HCT116 (cell line): ENCODE measurements at regions not wholly inside any gene's neighbourhood (a gene's known extent, or its start where the extent isn't known, plus 50 kb on each side); places are given as distances from the start of the nearest gene placed in this dataset.

Experiments used
- ATAC-seq: fragments of 200-7000 bp; cut with Tn5 transposase; 2 replicates; pipeline ENCODE4 v1.9.1; 2020; ENCODE audit warnings: mild to moderate bottlenecking, moderate library complexity
- BruUV-seq: library from RNA; stranded (reverse); fragments of 400-500 nt; replicated peaks from 2 replicates; lab custom pipeline; 2021; lab: Mats Ljungman, UMichigan
- CTCF ChIA-PET: fragments of 300-600 bp; sonication (Branson Sonifier 250); formaldehyde crosslinking; loops from one replicate; lab custom pipeline; 2021; ENCODE audit warnings: antibody characterized with exemption; lab: Charles Lee
- POLR2A ChIA-PET: fragments of 300-600, 350-600 bp; sonication (Branson Sonifier 250); formaldehyde crosslinking; loops from one replicate; lab custom pipeline; 2021; ENCODE audit warnings: antibody characterized with exemption; lab: Charles Lee
- RAD21 ChIA-PET, 2 experiments: fragments of 300-600 bp; sonication (Branson Sonifier 250); formaldehyde crosslinking; loops; one replicate each; lab custom pipeline; 2023; ENCODE audit warnings: low total read pairs in 2 of 2; ENCODE audit not compliant: uncharacterized antibody in 2 of 2, unreplicated experiment in 2 of 2, low non-redundant PET in 1 of 2; lab: Charles Lee
- DNase-seq: peaks from one replicate; pipeline ENCODE4 v3.0.0-alpha.2; 2010; ENCODE audit warnings: low read depth, low spot score
- H2AFZ ChIP-seq: fragments of 200-600 bp; shearing (Covaris generic), sonication (generic); 2 replicates; pipeline ENCODE4 v1.6.1; 2017; ENCODE audit warnings: low read depth, mixed run types, mixed read lengths, antibody characterized with exemption, low read length; ENCODE audit not compliant: poor library complexity, severe bottlenecking
- H3K27ac ChIP-seq: 2 replicates; pipeline ENCODE4 v1.5.1; 2012; ENCODE audit warnings: low read depth, low read length
- H3K27me3 ChIP-seq: fragments of 200-600 bp; sonication (generic); 2 replicates; pipeline ENCODE4 v1.6.1; 2016; ENCODE audit warnings: mixed run types, low read length, mixed read lengths; ENCODE audit not compliant: insufficient read depth
- H3K36me3 ChIP-seq, 2 experiments: fragments of 200-500 bp in 1 of 2; fragments of 200-600 bp in 1 of 2; sonication (Bioruptor generic) in 1 of 2; sonication (generic) in 1 of 2; 2 replicates each; pipeline versions ENCODE4 v1.5.1 to v1.6.1; 2014 to 2016; ENCODE audit warnings: low read length in 2 of 2, inconsistent platforms in 1 of 2, mixed read lengths in 1 of 2, mixed run types in 1 of 2; ENCODE audit not compliant: insufficient read depth in 2 of 2, control insufficient read depth in 1 of 2
- H3K4me1 ChIP-seq, 2 experiments: fragments of 200-600 bp in 1 of 2; sonication (generic) in 1 of 2; 2 replicates each; pipeline versions ENCODE4 v1.5.1 to v1.6.1; 2012 to 2017; ENCODE audit warnings: low read length in 2 of 2, inconsistent platforms in 1 of 2, mild to moderate bottlenecking in 1 of 2, mixed read lengths in 1 of 2, mixed run types in 1 of 2, moderate library complexity in 1 of 2; ENCODE audit not compliant: insufficient read depth in 2 of 2, control insufficient read depth in 1 of 2
- H3K4me2 ChIP-seq: fragments of 200-600 bp; sonication (generic); 2 replicates; pipeline ENCODE4 v1.6.1; 2017; ENCODE audit warnings: mixed run types, low read length, mixed read lengths
- H3K4me3 ChIP-seq, 2 experiments: fragments of 200-600 bp in 1 of 2; sonication (generic) in 1 of 2; replicated peaks in 1 of 2; 2 replicates each; pipeline ENCODE4 v1.5.1; 2011 to 2016; ENCODE audit warnings: low read length in 2 of 2, control low read depth in 1 of 2, low read depth in 1 of 2, mild to moderate bottlenecking in 1 of 2, mixed read lengths in 1 of 2, mixed run types in 1 of 2
- H3K79me2 ChIP-seq: fragments of 200-600 bp; sonication (generic); 2 replicates; pipeline ENCODE4 v1.6.1; 2017; ENCODE audit warnings: mild to moderate bottlenecking, mixed run types, low read length, moderate library complexity, mixed read lengths; ENCODE audit not compliant: insufficient read depth
- H3K9ac ChIP-seq: fragments of 200-600 bp; sonication (generic); 2 replicates; pipeline ENCODE4 v1.6.1; 2016; ENCODE audit warnings: low read length, mixed read lengths
- H3K9me2 ChIP-seq: fragments of 200-600 bp; sonication (generic), shearing (Covaris generic); 2 replicates; pipeline ENCODE4 v1.6.1; 2017; ENCODE audit warnings: mixed run types, mild to moderate bottlenecking, moderate library complexity; ENCODE audit not compliant: insufficient read depth
- H3K9me3 ChIP-seq, 2 experiments: fragments of 200-500 bp in 1 of 2; fragments of 200-600 bp in 1 of 2; sonication (Bioruptor generic) in 1 of 2; sonication (generic) in 1 of 2; 2 replicates each; pipeline ENCODE4 v1.6.1; 2014 to 2017; ENCODE audit warnings: low read length in 2 of 2, mixed read lengths in 2 of 2, inconsistent platforms in 1 of 2, low read depth in 1 of 2, mild to moderate bottlenecking in 1 of 2, mixed run types in 1 of 2, moderate library complexity in 1 of 2; ENCODE audit not compliant: control insufficient read depth in 1 of 2, insufficient read depth in 1 of 2
- H4K20me1 ChIP-seq: fragments of 200-600 bp; sonication (generic), shearing (Covaris generic); 2 replicates; pipeline ENCODE4 v1.6.1; 2017; ENCODE audit warnings: mixed run types, mild to moderate bottlenecking, moderate library complexity; ENCODE audit not compliant: insufficient read depth
- CEBPB ChIP-seq: IDR thresholded peaks from 2 replicates; pipeline ENCODE4 v1.6.1; 2012; ENCODE audit warnings: low read depth
- FOSL1 ChIP-seq: IDR thresholded peaks from 2 replicates; pipeline ENCODE4 v1.6.1; 2012; ENCODE audit warnings: low read depth
- JUND ChIP-seq: IDR thresholded peaks from 2 replicates; pipeline ENCODE4 v1.6.1; 2012
- MAX ChIP-seq: IDR thresholded peaks from 2 replicates; pipeline ENCODE4 v1.6.1; 2012
- POLR2A ChIP-seq: IDR thresholded peaks from 2 replicates; pipeline ENCODE4 v1.7.0; 2011; ENCODE audit warnings: borderline replicate concordance; ENCODE audit not compliant: insufficient read depth, insufficient read length; ENCODE audit errors: extremely low read depth
- RAD21 ChIP-seq: IDR thresholded peaks from 2 replicates; pipeline ENCODE4 v1.6.1; 2012; ENCODE audit warnings: low read depth, mild to moderate bottlenecking
- SIN3A ChIP-seq: IDR thresholded peaks from 2 replicates; pipeline ENCODE4 v1.6.1; 2012; ENCODE audit warnings: low read depth
- SP1 ChIP-seq: IDR thresholded peaks from 2 replicates; pipeline ENCODE4 v1.6.1; 2012; ENCODE audit warnings: low read depth
- ZFX ChIP-seq: fragments of 450-650 bp; IDR thresholded peaks from 2 replicates; pipeline ENCODE4 v1.6.1; 2017
- ZNF274 ChIP-seq: fragments of 200-500 bp; sonication (Bioruptor generic); IDR thresholded peaks from 2 replicates; pipeline ENCODE4 v1.6.1; 2014; ENCODE audit warnings: mild to moderate bottlenecking, low read depth, low read length, inconsistent platforms
- intact Hi-C: fragments of 100-400 bp; cut with micrococcal nuclease; formaldehyde crosslinking; loops from 2 replicates; pipeline ENCODE4 v1.10.0; 2022
- TF ChIP-seq, protein P1 (sequence below): IDR thresholded peaks from 2 replicates; pipeline ENCODE4 v1.6.1; 2012; ENCODE audit warnings: low read depth
- TF ChIP-seq, protein P2 (sequence below): IDR thresholded peaks from 2 replicates; pipeline ENCODE4 v1.6.1; 2012
- TF ChIP-seq, protein P3 (sequence below), 3 experiments: fragments of 200-600 bp in 1 of 3; sonication (generic) in 1 of 3; IDR thresholded peaks in 2 of 3; conservative IDR thresholded peaks in 1 of 3; 2 replicates each; pipeline ENCODE4 v1.5.1; 2012 to 2017; ENCODE audit warnings: low read depth in 2 of 3, low read length in 2 of 3, antibody characterized with exemption in 1 of 3, borderline replicate concordance in 1 of 3, control low read depth in 1 of 3, mild to moderate bottlenecking in 1 of 3, mixed read lengths in 1 of 3, mixed run types in 1 of 3, moderate library complexity in 1 of 3; ENCODE audit not compliant: insufficient read depth in 1 of 3

DNA sequence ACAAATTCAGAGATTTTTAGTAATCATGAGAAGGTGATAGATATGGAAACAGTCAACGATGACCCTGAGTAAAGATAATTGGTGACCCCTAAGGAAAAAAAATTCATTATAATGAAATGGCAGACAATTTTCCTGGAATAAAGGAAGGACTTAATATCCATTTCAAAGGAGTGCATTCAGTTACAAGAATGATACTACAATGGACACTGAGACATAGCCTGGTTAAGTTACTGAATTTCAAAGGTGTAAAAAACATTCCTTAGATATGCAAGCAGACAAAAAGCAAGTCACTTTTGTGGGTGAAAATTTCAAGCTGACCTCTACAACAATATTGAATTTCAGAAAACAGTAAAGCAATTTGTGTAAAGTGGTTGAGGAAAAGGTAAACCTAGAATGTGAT, 1012.5 kb upstream of the SEMA6A start:
- no peaks in the 10 kb centered on the region for H3K9me3 ChIP-seq
- intact Hi-C loops: loop anchor here (5.0 kb wide), 1 partner anchor 1025 kb away; no protein-coding TSS in a partner anchor
- RAD21 ChIA-PET: no interaction called here
- no peak overlapping the region for H3K4me3 ChIP-seq
- BruUV-seq: no TSS peak
- H3K36me3 ChIP-seq: no peaks in the 10 kb centered on the region
- CTCF ChIA-PET: interaction anchor here (1.2 kb wide), 1 partner anchor 132 kb away, joined by 4 read pairs; no protein-coding TSS in a partner anchor
- TF ChIP-seq SIN3A (no peak), RAD21 (no peak), MAX (no peak), FOSL1 (no peak), SP1 (no peak), ZFX (no peak), ZNF274 (no peak), CEBPB (no peak), JUND (no peak), POLR2A (no peak)
- TF ChIP-seq, protein P1, sequence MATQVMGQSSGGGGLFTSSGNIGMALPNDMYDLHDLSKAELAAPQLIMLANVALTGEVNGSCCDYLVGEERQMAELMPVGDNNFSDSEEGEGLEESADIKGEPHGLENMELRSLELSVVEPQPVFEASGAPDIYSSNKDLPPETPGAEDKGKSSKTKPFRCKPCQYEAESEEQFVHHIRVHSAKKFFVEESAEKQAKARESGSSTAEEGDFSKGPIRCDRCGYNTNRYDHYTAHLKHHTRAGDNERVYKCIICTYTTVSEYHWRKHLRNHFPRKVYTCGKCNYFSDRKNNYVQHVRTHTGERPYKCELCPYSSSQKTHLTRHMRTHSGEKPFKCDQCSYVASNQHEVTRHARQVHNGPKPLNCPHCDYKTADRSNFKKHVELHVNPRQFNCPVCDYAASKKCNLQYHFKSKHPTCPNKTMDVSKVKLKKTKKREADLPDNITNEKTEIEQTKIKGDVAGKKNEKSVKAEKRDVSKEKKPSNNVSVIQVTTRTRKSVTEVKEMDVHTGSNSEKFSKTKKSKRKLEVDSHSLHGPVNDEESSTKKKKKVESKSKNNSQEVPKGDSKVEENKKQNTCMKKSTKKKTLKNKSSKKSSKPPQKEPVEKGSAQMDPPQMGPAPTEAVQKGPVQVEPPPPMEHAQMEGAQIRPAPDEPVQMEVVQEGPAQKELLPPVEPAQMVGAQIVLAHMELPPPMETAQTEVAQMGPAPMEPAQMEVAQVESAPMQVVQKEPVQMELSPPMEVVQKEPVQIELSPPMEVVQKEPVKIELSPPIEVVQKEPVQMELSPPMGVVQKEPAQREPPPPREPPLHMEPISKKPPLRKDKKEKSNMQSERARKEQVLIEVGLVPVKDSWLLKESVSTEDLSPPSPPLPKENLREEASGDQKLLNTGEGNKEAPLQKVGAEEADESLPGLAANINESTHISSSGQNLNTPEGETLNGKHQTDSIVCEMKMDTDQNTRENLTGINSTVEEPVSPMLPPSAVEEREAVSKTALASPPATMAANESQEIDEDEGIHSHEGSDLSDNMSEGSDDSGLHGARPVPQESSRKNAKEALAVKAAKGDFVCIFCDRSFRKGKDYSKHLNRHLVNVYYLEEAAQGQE: no peak
- TF ChIP-seq, protein P2, sequence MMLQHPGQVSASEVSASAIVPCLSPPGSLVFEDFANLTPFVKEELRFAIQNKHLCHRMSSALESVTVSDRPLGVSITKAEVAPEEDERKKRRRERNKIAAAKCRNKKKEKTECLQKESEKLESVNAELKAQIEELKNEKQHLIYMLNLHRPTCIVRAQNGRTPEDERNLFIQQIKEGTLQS: no peak
- TF ChIP-seq, protein P3, sequence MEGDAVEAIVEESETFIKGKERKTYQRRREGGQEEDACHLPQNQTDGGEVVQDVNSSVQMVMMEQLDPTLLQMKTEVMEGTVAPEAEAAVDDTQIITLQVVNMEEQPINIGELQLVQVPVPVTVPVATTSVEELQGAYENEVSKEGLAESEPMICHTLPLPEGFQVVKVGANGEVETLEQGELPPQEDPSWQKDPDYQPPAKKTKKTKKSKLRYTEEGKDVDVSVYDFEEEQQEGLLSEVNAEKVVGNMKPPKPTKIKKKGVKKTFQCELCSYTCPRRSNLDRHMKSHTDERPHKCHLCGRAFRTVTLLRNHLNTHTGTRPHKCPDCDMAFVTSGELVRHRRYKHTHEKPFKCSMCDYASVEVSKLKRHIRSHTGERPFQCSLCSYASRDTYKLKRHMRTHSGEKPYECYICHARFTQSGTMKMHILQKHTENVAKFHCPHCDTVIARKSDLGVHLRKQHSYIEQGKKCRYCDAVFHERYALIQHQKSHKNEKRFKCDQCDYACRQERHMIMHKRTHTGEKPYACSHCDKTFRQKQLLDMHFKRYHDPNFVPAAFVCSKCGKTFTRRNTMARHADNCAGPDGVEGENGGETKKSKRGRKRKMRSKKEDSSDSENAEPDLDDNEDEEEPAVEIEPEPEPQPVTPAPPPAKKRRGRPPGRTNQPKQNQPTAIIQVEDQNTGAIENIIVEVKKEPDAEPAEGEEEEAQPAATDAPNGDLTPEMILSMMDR (IDR thresholded peaks at IDR 0.05 in 2 of 3, conservative IDR thresholded peaks at IDR 0.05 in 1 of 3; ENCODE audit: borderline replicate concordance in 1 of 3, insufficient read depth in 1 of 3, low read depth in 2 of 3, low read length in 2 of 3): no peak
- H2AFZ ChIP-seq: no peak overlapping the region
- no peak for DNase-seq
- H3K4me1 ChIP-seq: no peaks in the 10 kb centered on the region
- no peak overlapping the region for H3K4me2 ChIP-seq
- ATAC-seq: no peak
- H3K27ac ChIP-seq: no peak overlapping the region
- no peaks in the 10 kb centered on the region for H3K9me2 ChIP-seq
- POLR2A ChIA-PET: no interaction called here
- no peaks in the 10 kb centered on the region for H3K27me3 ChIP-seq
- H3K79me2 ChIP-seq: no peaks in the 10 kb centered on the region
- no peak overlapping the region for H3K9ac ChIP-seq
- no peaks in the 10 kb centered on the region for H4K20me1 ChIP-seq
